PC-3 (cell line): ENCODE measurements at regions not wholly inside any gene's neighbourhood (a gene's known extent, or its start where the extent isn't known, plus 50 kb on each side); places are given as distances from the start of the nearest gene placed in this dataset.

Experiments
- ATAC-seq: fragments of 200-7000 bp; cut with Tn5 transposase; 2 replicates; pipeline ENCODE4 v1.9.1; 2020; ENCODE audit warnings: mild to moderate bottlenecking, moderate library complexity
- BruUV-seq: library from RNA; stranded (reverse); fragments of 400-500 nt; replicated peaks from 2 replicates; lab custom pipeline; 2021; lab: Mats Ljungman, UMichigan
- CTCF ChIA-PET: fragments of 300-600 bp; sonication (Branson Sonifier 250); formaldehyde crosslinking; loops from one replicate; lab custom pipeline; 2022; ENCODE audit warnings: antibody characterized with exemption; lab: Charles Lee
- POLR2A ChIA-PET: fragments of 300-600 bp; sonication (Branson Sonifier 250); formaldehyde crosslinking; loops from one replicate; lab custom pipeline; 2022; ENCODE audit warnings: antibody characterized with exemption; ENCODE audit not compliant: unreplicated experiment; lab: Charles Lee
- DNase-seq: peaks from one replicate; pipeline ENCODE4 v3.0.0-alpha.2; 2015
- H2AFZ ChIP-seq: fragments of 300-600 bp; sonication (generic); 2 replicates; pipeline ENCODE4 v1.6.0; 2016; ENCODE audit warnings: antibody characterized with exemption, low read length
- H3F3A ChIP-seq: fragments of 300-600 bp; sonication (generic); one replicate; pipeline ENCODE4 v1.6.0; 2017; ENCODE audit warnings: antibody characterized with exemption, low read length, control low read depth, mild to moderate bottlenecking; ENCODE audit not compliant: unreplicated experiment
- H3K27ac ChIP-seq: fragments of 300-600 bp; sonication (generic); 2 replicates; pipeline ENCODE4 v1.5.1; 2016; ENCODE audit warnings: mild to moderate bottlenecking, low read length
- H3K27me3 ChIP-seq: fragments of 300-600 bp; sonication (generic); 2 replicates; pipeline ENCODE4 v1.6.1; 2016; ENCODE audit warnings: low read length, mixed read lengths
- H3K36me3 ChIP-seq: fragments of 300-600 bp; sonication (generic); 2 replicates; pipeline ENCODE4 v1.6.1; 2016; ENCODE audit warnings: low read depth, mixed run types, low read length, mixed read lengths
- H3K4me1 ChIP-seq: fragments of 300-600 bp; sonication (generic); 2 replicates; pipeline ENCODE4 v1.5.1; 2016; ENCODE audit warnings: low read length; ENCODE audit not compliant: insufficient read depth
- H3K4me2 ChIP-seq: fragments of 300-600 bp; sonication (generic); 2 replicates; pipeline ENCODE4 v1.6.0; 2016; ENCODE audit warnings: low read length
- H3K4me3 ChIP-seq: fragments of 300-600 bp; sonication (generic); 2 replicates; pipeline ENCODE4 v1.5.1; 2016; ENCODE audit warnings: mild to moderate bottlenecking, low read length, mixed read lengths
- H3K79me2 ChIP-seq: fragments of 300-600 bp; sonication (generic); 2 replicates; pipeline ENCODE4 v1.6.1; 2017; ENCODE audit warnings: low read length, mixed read lengths
- H3K9ac ChIP-seq: fragments of 300-600 bp; sonication (generic); 2 replicates; pipeline ENCODE4 v1.6.0; 2016; ENCODE audit warnings: mild to moderate bottlenecking, low read length
- H3K9me2 ChIP-seq: fragments of 300-600 bp; sonication (generic); replicated peaks from 2 replicates; pipeline ENCODE4 v1.6.1; 2016; ENCODE audit warnings: mixed run types, low read length, mixed read lengths
- H3K9me3 ChIP-seq: fragments of 300-600 bp; sonication (generic); 2 replicates; pipeline ENCODE4 v1.6.1; 2016; ENCODE audit warnings: low read length, mixed read lengths
- H4K20me1 ChIP-seq: fragments of 300-600 bp; sonication (generic); 2 replicates; pipeline ENCODE4 v1.6.1; 2016; ENCODE audit warnings: low read length, mixed read lengths
- EZH2 ChIP-seq: fragments of 300-600 bp; sonication (generic); IDR thresholded peaks from one replicate; pipeline ENCODE4 v1.6.1; 2017; ENCODE audit warnings: antibody characterized with exemption, mild to moderate bottlenecking, low read length; ENCODE audit not compliant: unreplicated experiment
- EZH2phosphoT487 ChIP-seq: fragments of 300-600 bp; sonication (generic); IDR thresholded peaks from 2 replicates; pipeline ENCODE4 v1.6.1; 2018; ENCODE audit warnings: mild to moderate bottlenecking, antibody characterized with exemption, low read length, borderline replicate concordance
- intact Hi-C: fragments of 100-400 bp; cut with micrococcal nuclease; formaldehyde crosslinking; loops from 2 replicates; pipeline ENCODE4 v1.9.0; 2023
- TF ChIP-seq, protein P1 (sequence below): fragments of 300-600 bp; sonication (generic); conservative IDR thresholded peaks from 2 replicates; pipeline ENCODE4 v1.5.1; 2017; ENCODE audit warnings: antibody characterized with exemption, low read depth, mild to moderate bottlenecking, low read length

DNA sequence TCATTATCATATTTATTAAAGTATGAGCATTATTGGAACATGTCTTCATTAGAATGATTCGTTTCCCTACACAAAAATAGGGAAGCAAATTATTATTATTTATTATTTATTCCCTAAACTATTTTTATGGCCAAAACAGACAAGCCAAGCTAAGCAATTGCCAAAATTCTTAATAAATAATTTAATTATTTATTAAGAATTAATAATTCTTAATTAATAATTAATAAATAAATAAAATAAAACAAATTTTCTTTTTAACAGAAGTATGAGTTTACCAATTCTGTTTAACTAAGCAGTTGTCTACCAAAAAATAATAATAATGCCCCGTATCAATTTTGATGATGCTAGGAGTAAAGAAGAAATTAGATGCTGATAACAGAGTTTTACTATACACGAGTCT is 1080.8 kb upstream of the AGA start:
- Histone ChIP-seq H3F3A (no peaks in the 10 kb centered on the region), H3K36me3 (no peaks in the 10 kb centered on the region), H3K27ac (no peak overlapping the region), H4K20me1 (no peaks in the 10 kb centered on the region), H3K4me3 (no peak overlapping the region), H3K4me2 (no peak overlapping the region), H3K9me2 (no peaks in the 10 kb centered on the region), H3K27me3 (no peaks in the 10 kb centered on the region), H3K9me3 (no peaks in the 10 kb centered on the region), H3K9ac (no peak overlapping the region), H3K4me1 (no peaks in the 10 kb centered on the region), H3K79me2 (no peaks in the 10 kb centered on the region), H2AFZ (no peak overlapping the region)
- ChIA-PET CTCF (no interaction called here), POLR2A (no interaction called here)
- intact Hi-C loops = no loop called here
- BruUV-seq = no TSS peak
- DNase-seq = no peak
- TF ChIP-seq EZH2 (no peak), EZH2phosphoT487 (no peak)
- TF ChIP-seq, protein P1, sequence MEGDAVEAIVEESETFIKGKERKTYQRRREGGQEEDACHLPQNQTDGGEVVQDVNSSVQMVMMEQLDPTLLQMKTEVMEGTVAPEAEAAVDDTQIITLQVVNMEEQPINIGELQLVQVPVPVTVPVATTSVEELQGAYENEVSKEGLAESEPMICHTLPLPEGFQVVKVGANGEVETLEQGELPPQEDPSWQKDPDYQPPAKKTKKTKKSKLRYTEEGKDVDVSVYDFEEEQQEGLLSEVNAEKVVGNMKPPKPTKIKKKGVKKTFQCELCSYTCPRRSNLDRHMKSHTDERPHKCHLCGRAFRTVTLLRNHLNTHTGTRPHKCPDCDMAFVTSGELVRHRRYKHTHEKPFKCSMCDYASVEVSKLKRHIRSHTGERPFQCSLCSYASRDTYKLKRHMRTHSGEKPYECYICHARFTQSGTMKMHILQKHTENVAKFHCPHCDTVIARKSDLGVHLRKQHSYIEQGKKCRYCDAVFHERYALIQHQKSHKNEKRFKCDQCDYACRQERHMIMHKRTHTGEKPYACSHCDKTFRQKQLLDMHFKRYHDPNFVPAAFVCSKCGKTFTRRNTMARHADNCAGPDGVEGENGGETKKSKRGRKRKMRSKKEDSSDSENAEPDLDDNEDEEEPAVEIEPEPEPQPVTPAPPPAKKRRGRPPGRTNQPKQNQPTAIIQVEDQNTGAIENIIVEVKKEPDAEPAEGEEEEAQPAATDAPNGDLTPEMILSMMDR = no peak
- ATAC-seq = no peak

DNA sequence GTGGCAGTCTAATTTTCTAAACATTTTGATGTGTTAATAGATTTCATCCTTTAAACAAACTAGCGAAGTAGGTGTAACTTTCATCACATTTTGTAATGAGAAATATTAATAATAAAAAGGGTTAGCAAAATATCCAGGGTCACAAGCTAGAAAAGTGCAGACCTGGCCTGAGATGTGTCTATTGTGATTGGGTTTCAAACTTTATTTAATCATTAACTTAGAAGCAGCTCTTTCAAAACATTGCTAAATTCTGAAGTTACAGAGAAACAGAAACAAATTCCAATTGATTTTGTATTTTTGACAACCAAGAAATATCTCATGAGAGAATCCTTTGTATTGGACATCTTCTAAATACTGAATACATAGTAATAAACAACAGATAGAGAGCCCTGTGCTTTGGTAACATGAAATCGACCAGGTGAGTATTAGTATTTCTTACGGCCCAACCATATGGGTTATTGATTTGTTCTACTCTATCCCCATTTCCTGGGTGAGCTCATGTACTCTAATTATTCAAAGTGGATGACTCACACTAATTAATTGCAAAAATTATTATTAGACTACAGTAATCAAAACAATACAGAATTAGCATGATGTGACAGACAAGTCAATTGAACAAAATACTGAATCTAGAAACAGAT is 1093.8 kb upstream of the AGA start:
- H3K27ac ChIP-seq = no peak overlapping the region
- no peak overlapping the region for H3K4me2 ChIP-seq
- intact Hi-C loops = no loop called here
- H3K27me3 ChIP-seq = no peaks in the 10 kb centered on the region
- no peaks in the 10 kb centered on the region for H3K9me3 ChIP-seq
- DNase-seq (no peak), ATAC-seq (no peak)
- TF ChIP-seq EZH2phosphoT487 (no peak), EZH2 (no peak)
- TF ChIP-seq, protein P1 = no peak
- no peaks in the 10 kb centered on the region for H3K36me3 ChIP-seq
- CTCF ChIA-PET = no interaction called here
- no peaks in the 10 kb centered on the region for H3F3A ChIP-seq
- no peaks in the 10 kb centered on the region for H4K20me1 ChIP-seq
- BruUV-seq = no TSS peak
- no peak overlapping the region for H3K9ac ChIP-seq
- no peak overlapping the region for H3K4me3 ChIP-seq
- H3K9me2 ChIP-seq = no peaks in the 10 kb centered on the region
- POLR2A ChIA-PET = interaction anchor here (0.7 kb wide), 1 partner anchor 1474 kb away, joined by 4 read pairs; no protein-coding TSS in a partner anchor
- H3K4me1 ChIP-seq = no peaks in the 10 kb centered on the region
- no peak overlapping the region for H2AFZ ChIP-seq
- H3K79me2 ChIP-seq = no peaks in the 10 kb centered on the region

DNA sequence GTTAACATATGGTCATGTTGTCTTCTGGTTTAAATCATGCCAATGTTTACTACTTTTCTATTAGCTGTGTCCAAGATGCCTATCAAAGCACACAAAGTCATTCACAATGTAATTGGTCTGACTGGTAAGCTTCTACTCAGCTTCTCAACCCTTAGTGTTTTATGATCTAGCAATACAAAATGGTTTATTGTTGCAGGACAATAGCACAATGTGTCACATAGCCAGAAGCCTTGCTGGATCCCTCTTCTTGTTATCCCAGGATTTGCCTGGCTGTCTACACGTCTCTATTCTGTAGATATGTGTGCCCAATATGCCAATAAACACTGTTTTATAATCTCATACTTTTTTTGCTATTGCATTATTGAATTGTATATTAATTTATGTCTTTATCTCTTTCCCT is 1111.0 kb upstream of the AGA start:
- Histone ChIP-seq H3K27ac (no peak overlapping the region), H2AFZ (no peak overlapping the region), H3K79me2 (no peaks in the 10 kb centered on the region), H4K20me1 (no peaks in the 10 kb centered on the region), H3K36me3 (no peaks in the 10 kb centered on the region), H3K4me3 (no peak overlapping the region), H3K4me1 (peaks cover 13% of the 10 kb centered on the region), H3K4me2 (no peak overlapping the region), H3K27me3 (no peaks in the 10 kb centered on the region), H3F3A (no peaks in the 10 kb centered on the region), H3K9me3 (no peaks in the 10 kb centered on the region), H3K9me2 (no peaks in the 10 kb centered on the region), H3K9ac (no peak overlapping the region)
- no TSS peak for BruUV-seq
- CTCF ChIA-PET = no interaction called here
- intact Hi-C loops = no loop called here
- POLR2A ChIA-PET = no interaction called here
- TF ChIP-seq, protein P1 = no peak
- TF ChIP-seq EZH2 (no peak), EZH2phosphoT487 (no peak)
- DNase-seq (no peak), ATAC-seq (no peak)
